ENCODE measurements at regions not wholly inside any gene's neighbourhood (a gene's known extent, or its start where the extent isn't known, plus 50 kb on each side); places are given as distances from the start of the nearest gene placed in this dataset.

DNA sequence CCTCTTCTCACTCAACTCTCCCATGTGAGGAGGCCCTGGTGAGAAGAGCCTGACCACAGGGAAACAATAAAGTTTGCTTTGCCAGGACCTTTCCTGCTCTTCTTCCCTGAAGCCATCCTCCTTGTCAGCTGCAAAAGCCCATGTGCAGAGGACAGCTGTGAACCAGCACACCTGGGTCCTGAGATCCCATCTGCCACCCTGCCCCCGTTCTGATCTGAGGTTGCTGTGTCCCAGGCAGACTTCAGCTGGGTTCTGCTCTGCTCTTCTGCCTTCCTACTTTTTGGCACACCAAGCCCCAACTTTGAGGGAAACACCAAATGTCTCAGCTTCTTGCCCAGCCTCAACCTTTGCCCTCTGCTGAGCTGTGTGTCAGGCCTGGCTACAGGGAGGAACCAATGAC is 595.1 kb upstream of the ARPP21 start:
- TF ChIP-seq, protein P1, sequence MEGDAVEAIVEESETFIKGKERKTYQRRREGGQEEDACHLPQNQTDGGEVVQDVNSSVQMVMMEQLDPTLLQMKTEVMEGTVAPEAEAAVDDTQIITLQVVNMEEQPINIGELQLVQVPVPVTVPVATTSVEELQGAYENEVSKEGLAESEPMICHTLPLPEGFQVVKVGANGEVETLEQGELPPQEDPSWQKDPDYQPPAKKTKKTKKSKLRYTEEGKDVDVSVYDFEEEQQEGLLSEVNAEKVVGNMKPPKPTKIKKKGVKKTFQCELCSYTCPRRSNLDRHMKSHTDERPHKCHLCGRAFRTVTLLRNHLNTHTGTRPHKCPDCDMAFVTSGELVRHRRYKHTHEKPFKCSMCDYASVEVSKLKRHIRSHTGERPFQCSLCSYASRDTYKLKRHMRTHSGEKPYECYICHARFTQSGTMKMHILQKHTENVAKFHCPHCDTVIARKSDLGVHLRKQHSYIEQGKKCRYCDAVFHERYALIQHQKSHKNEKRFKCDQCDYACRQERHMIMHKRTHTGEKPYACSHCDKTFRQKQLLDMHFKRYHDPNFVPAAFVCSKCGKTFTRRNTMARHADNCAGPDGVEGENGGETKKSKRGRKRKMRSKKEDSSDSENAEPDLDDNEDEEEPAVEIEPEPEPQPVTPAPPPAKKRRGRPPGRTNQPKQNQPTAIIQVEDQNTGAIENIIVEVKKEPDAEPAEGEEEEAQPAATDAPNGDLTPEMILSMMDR (conservative IDR thresholded peaks at IDR 0.05; ENCODE audit: low read depth, low read length) = no peak
- H3K4me3 ChIP-seq (ENCODE audit: low read length) = no peak overlapping the region
- no peak for DNase-seq (ENCODE audit: low read depth)

DNA sequence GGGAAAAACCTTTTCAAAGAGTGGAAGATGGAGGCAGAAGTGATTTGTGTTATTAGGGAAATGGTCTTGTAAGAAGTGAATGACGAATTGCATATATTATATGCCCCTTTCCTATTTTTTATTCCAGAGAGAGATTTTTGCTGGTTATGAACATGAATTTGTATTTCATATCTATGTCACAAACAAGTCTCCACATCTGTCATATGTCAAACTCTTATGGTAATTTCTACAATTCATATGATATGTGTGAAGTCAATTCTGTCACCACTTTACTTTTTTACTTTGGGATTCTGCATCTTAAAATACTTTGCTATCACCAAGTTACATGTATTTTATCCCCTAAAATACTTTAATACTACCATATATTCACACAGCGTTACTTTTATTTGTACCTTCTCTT is 594.2 kb upstream of the ARPP21 start:
- no peak for DNase-seq (ENCODE audit: low read depth)
- TF ChIP-seq, protein P1 (conservative IDR thresholded peaks at IDR 0.05; ENCODE audit: low read depth, low read length) = no peak
- H3K4me3 ChIP-seq (ENCODE audit: low read length) = no peak overlapping the region

DNA sequence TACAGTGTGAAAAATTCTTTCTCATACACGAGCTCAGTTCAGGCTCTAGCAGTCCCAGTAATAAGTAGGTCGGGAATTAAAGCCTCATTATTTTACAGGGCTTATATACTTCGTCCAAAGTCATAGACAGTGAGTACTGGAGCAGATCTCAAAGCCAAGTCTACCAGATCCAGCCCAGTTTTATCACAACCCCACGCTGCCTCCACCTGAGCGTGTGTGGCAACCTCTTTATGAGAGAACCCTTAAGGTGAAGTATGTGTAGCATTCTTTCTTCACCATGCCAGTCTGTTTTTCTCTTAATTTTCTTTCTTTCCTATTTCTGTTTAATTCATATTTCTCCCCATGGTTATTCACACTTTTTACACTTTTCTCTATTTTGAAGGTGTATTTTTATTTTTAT is 574.6 kb upstream of the ARPP21 start:
- TF ChIP-seq, protein P1 (conservative IDR thresholded peaks at IDR 0.05; ENCODE audit: low read depth, low read length) = no peak
- H3K4me3 ChIP-seq (ENCODE audit: low read length) = no peak overlapping the region
- no peak for DNase-seq (ENCODE audit: low read depth)

DNA sequence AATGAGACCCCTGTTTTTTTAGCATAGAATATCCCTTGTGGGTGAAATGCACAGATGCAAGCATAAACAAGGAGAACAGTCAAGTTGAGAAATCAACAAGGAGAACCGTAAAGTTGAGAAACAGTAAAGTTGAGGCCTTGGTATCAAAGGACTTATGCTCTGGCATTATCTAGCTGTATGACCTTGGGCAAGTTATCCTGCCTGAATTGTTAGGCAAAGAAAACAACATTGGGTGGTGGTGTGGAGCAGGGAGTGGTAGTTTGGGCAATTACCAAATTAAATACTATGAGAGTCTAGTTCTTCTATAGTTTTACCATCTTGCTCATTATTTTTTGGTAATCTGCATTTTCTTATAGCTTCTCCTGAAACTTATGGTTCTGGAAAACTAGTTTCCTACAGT is 573.4 kb upstream of the ARPP21 start:
- no peak overlapping the region for H3K4me3 ChIP-seq (ENCODE audit: low read length)
- no peak for DNase-seq (ENCODE audit: low read depth)
- TF ChIP-seq, protein P1 (conservative IDR thresholded peaks at IDR 0.05; ENCODE audit: low read depth, low read length) = no peak

DNA sequence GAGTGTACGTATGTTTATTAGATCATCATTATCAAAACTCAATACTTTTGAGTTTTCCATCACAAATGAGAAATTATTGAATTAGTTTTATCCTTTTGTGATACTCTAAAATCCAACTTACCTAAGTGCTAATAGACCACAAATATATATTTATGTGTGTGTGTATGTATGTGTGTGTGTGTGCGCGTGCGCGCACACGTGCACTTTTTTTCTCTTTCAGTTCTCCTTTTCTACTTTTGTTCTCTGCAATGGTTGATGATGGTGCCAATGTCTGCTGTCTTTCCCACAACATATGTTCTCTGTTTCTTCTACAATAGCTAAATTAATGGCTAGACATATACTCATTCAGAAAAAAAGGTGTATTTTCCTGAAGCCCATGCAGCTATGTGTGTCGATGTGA is 571.6 kb upstream of the ARPP21 start:
- H3K4me3 ChIP-seq (ENCODE audit: low read length) = no peak overlapping the region
- no peak for DNase-seq (ENCODE audit: low read depth)
- TF ChIP-seq, protein P1 (conservative IDR thresholded peaks at IDR 0.05; ENCODE audit: low read depth, low read length) = no peak

DNA sequence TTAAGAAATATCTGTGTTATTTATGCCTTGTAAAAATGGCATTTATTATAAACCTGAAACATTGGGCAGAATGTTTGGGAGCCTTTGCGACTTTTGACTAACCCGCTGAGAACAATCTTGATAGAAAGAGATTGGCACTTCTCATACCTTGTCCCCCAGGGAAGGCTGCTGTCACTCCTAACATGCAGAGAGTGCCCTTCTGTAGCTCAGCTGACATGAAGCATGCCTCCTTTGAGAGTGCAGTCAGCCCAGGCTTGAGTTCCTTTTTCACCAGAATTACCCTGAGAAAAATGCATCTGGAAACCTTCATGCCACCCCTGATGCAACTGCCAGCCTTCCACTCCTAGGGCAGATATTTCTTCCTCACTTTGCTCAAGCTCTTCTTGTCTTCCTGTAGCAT is 569.2 kb upstream of the ARPP21 start:
- no peak overlapping the region for H3K4me3 ChIP-seq (ENCODE audit: low read length)
- DNase-seq (ENCODE audit: low read depth) = no peak
- TF ChIP-seq, protein P1 (conservative IDR thresholded peaks at IDR 0.05; ENCODE audit: low read depth, low read length) = no peak

DNA sequence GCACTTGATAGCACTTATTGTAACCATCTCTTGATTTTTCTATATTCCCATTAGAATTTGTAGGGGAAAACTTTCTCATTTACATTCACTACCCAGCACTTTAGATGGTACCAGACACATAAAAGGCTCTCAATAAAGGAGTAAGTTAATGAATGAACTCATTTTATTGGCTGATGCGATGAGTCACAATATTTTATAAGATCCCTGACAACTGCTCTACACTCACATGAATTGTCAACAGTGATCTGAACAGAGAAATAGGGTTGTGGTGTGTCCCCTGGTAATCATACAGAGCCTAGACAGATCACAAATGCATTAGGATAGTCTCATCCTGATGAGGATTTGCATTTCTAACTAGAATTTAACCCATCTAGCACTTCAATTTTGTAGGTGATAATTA is 567.6 kb upstream of the ARPP21 start:
- H3K4me3 ChIP-seq (ENCODE audit: low read length) = no peak overlapping the region
- TF ChIP-seq, protein P1 (conservative IDR thresholded peaks at IDR 0.05; ENCODE audit: low read depth, low read length) = no peak
- no peak for DNase-seq (ENCODE audit: low read depth)

All from retinal pigment epithelial cell (primary cell).